HL-60 (cell line): ENCODE measurements at regions not wholly inside any gene's neighbourhood (a gene's known extent, or its start where the extent isn't known, plus 50 kb on each side); places are given as distances from the start of the nearest gene placed in this dataset.

Experiments
- DNase-seq, 2 experiments: peaks; one replicate each; pipeline ENCODE4 v3.0.0-alpha.2; 2010 to 2020; ENCODE audit warnings: low read depth in 1 of 2, low spot score in 1 of 2
- H3K27ac ChIP-seq: fragments of 250-450 bp; sonication (Bioruptor Pico); replicated peaks from 2 replicates; pipeline ENCODE4 v1.5.1; 2020; ENCODE audit warnings: mild to moderate bottlenecking, moderate library complexity
- H3K27me3 ChIP-seq: fragments of 250-450 bp; sonication (Bioruptor Pico); 2 replicates; pipeline ENCODE4 v1.5.1; 2021; ENCODE audit warnings: mild to moderate bottlenecking, moderate library complexity; ENCODE audit not compliant: insufficient read depth, poor library complexity, severe bottlenecking
- H3K4me3 ChIP-seq: replicated peaks from 2 replicates; pipeline ENCODE4 v1.5.1; 2011; ENCODE audit warnings: mild to moderate bottlenecking, control low read depth, low read length; ENCODE audit not compliant: insufficient read depth
- CTCF ChIP-seq: IDR thresholded peaks from one replicate; pipeline ENCODE4 v1.5.1; 2011; ENCODE audit warnings: low read length, control low read depth, inconsistent platforms; ENCODE audit not compliant: insufficient read depth
- GABPA ChIP-seq: IDR thresholded peaks from 2 replicates; pipeline ENCODE4 v1.6.1; 2012; ENCODE audit warnings: low read depth
- POLR2AphosphoS5 ChIP-seq: IDR thresholded peaks from 2 replicates; pipeline ENCODE4 v1.6.1; 2012; ENCODE audit warnings: low read depth
- REST ChIP-seq: IDR thresholded peaks from 2 replicates; pipeline ENCODE4 v1.6.1; 2012; ENCODE audit warnings: low read depth; ENCODE audit not compliant: insufficient replicate concordance
- SPI1 ChIP-seq: IDR thresholded peaks from 2 replicates; pipeline ENCODE4 v1.6.1; 2012; ENCODE audit warnings: low read depth, mild to moderate bottlenecking, borderline replicate concordance

DNA sequence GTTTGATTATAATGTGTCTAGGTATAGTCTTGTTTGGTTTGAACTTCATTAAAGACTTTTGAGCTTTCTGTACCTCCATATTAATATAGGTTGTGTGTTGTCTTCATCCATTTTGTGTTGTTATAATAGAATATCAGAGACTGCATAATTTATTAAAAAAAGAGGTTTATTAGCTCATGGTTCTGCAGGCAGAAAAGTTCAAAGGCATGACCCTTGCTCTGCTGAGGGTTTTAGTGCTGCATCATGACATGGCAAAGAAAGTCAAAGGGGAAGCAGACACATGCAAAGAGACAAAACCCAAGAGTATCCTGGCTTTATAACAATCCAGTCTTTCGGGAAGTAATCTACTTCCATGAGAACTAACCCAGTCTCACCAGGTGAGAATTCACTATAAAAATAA is 358.2 kb downstream of the EDEM1 start:
- Histone ChIP-seq H3K27me3 (no peaks in the 10 kb centered on the region), H3K27ac (no peak overlapping the region), H3K4me3 (no peak overlapping the region)
- no peak for TF ChIP-seq CTCF
- TF ChIP-seq REST: no peak
- no peak for TF ChIP-seq GABPA
- no peak for TF ChIP-seq SPI1
- no peak for TF ChIP-seq POLR2AphosphoS5
- no peak for DNase-seq

DNA sequence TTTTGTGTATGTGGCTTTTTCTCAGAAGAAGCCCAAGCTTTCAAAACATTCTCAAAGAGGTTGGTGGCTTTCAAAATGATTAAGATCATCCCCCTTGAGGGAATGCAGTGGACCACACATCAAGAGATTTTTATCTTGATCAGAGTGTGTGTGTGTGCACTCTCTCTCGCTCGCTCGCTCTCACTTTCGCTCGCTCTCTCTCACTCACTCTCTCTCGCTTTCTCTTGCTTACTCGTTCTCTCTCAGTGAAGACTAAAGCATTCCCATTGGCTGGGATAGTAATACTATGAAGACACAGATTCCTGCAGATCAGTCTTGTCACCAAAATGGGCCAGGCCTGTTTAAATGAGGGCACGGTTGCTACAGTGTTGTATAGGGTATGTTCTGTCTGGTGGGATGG is 365.7 kb downstream of the EDEM1 start:
- TF ChIP-seq SPI1: no peak
- TF ChIP-seq GABPA: no peak
- TF ChIP-seq CTCF: no peak
- no peak for TF ChIP-seq REST
- no peak for TF ChIP-seq POLR2AphosphoS5
- Histone ChIP-seq H3K27me3 (no peaks in the 10 kb centered on the region), H3K27ac (no peak overlapping the region), H3K4me3 (no peak overlapping the region)
- DNase-seq: no peak

- H3K27ac ChIP-seq: no peak overlapping the region
- TF ChIP-seq POLR2AphosphoS5 (no peak), SPI1 (no peak), CTCF (no peak), REST (no peak), GABPA (no peak)
- no peak overlapping the region for H3K4me3 ChIP-seq
- no peaks in the 10 kb centered on the region for H3K27me3 ChIP-seq
- DNase-seq: no peak
These were observed 366.8 kb downstream of the EDEM1 start for GRCh38 chr3:5554245-5554747.
